AG04450 (cell line): ENCODE measurements at regions not wholly inside any gene's neighbourhood (a gene's known extent, or its start where the extent isn't known, plus 50 kb on each side); places are given as distances from the start of the nearest gene placed in this dataset.

Experiments
- CTCF ChIA-PET: fragments of 300-600, 350-600 bp; formaldehyde crosslinking; extraction: SDS; loops from one replicate; lab custom pipeline; 2022; ENCODE audit warnings: antibody characterized with exemption, inconsistent platforms; lab: Charles Lee
- POLR2A ChIA-PET: fragments of 350-600 bp; formaldehyde crosslinking; extraction: SDS; loops from one replicate; lab custom pipeline; 2021; ENCODE audit warnings: antibody characterized with exemption, inconsistent platforms; lab: Yijun Ruan, JAX
- DNase-seq: peaks from one replicate; pipeline ENCODE4 v3.0.0-alpha.2; 2011; ENCODE audit warnings: low read depth, low spot score
- H3K27ac ChIP-seq: one replicate; pipeline ENCODE4 v1.5.1; 2012; ENCODE audit warnings: low read depth, low read length, control low read depth
- H3K27me3 ChIP-seq: one replicate; pipeline ENCODE4 v1.6.0; 2012; ENCODE audit warnings: low read length; ENCODE audit not compliant: control insufficient read depth, insufficient read depth
- H3K4me3 ChIP-seq: 2 replicates; pipeline ENCODE4 v1.5.1; 2011; ENCODE audit warnings: mild to moderate bottlenecking, low read depth, low read length, control low read depth
- H3K9me3 ChIP-seq: 2 replicates; pipeline ENCODE4 v1.5.1; 2012; ENCODE audit warnings: low read length; ENCODE audit not compliant: control insufficient read depth, insufficient read depth
- TF ChIP-seq, protein P1 (sequence below): IDR thresholded peaks from 2 replicates; pipeline ENCODE4 v1.5.1; 2011; ENCODE audit warnings: low read depth, low read length, control low read depth, inconsistent platforms

DNA sequence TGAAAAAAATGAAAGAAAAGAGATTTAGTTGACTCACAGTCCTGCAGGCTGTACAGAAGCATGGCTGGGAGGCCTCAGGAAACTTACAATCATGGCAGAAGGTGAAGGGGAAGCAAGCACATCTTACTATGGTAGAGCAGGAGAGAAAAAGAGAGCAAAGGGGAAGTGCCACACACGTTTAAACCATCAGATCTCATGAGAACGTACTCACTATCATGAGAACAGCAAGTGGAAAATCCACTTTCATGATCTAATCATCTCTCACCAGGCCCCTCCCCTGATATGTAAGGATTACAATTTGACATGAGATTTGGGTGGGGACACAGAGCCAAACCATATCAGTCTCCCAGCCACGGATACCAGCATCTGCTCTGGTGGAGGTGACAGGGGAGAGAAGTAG, 50.8 kb upstream of the CPOX start:
- no peak overlapping the region for H3K27ac ChIP-seq
- H3K9me3 ChIP-seq: no peaks in the 10 kb centered on the region

DNA sequence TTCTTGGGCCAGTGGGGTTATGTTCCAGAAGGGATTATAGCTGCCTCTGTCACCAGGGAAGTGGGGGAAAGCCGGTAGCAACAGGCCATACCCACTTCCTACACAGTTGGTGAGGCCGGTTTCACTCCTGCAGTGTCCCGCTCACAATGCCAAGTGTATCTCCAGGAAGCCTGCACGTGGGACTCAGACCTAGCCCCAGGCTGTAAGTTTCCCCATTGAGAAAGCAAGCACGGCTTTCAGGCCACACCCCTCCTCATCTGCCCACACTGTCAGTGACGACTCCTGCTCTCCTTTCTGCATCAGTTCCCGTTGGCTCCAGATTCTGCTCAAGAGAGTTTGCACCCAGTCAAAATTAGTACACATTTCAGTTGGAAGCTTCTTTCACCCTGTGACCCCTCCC, 51.6 kb upstream of the CPOX start:
- ChIA-PET POLR2A (no interaction called here), CTCF (no interaction called here)
- TF ChIP-seq, protein P1, sequence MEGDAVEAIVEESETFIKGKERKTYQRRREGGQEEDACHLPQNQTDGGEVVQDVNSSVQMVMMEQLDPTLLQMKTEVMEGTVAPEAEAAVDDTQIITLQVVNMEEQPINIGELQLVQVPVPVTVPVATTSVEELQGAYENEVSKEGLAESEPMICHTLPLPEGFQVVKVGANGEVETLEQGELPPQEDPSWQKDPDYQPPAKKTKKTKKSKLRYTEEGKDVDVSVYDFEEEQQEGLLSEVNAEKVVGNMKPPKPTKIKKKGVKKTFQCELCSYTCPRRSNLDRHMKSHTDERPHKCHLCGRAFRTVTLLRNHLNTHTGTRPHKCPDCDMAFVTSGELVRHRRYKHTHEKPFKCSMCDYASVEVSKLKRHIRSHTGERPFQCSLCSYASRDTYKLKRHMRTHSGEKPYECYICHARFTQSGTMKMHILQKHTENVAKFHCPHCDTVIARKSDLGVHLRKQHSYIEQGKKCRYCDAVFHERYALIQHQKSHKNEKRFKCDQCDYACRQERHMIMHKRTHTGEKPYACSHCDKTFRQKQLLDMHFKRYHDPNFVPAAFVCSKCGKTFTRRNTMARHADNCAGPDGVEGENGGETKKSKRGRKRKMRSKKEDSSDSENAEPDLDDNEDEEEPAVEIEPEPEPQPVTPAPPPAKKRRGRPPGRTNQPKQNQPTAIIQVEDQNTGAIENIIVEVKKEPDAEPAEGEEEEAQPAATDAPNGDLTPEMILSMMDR: no peak
- H3K4me3 ChIP-seq: no peak overlapping the region
- no peak overlapping the region for H3K27ac ChIP-seq
- no peaks in the 10 kb centered on the region for H3K9me3 ChIP-seq
- no peak for DNase-seq
- H3K27me3 ChIP-seq: no peaks in the 10 kb centered on the region

More for the DNA sequence above, 50.8 kb upstream of the CPOX start:
- ChIA-PET CTCF (no interaction called here), POLR2A (no interaction called here)
- no peak overlapping the region for H3K4me3 ChIP-seq
- DNase-seq: no peak
- TF ChIP-seq, protein P1: no peak
- no peaks in the 10 kb centered on the region for H3K27me3 ChIP-seq

DNA sequence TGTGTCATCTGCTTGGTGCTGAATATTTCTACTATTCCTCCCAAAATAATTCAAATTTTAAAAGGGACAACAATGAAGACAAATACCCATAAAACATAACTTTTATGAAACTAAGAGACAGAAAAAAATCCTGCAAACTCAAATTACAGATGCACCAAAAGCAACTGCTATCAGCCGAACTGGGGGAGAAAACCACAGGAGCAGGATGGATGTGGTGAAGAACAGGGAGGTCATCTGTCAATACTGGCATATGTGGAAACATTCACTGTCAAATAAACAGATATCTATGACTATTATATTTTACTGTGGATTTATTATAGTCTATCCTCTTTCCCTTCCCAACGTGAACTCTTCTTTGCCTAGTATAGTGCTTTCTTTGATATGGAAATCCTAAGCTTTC, 53.3 kb upstream of the CPOX start:
- DNase-seq: no peak
- Histone ChIP-seq H3K9me3 (no peaks in the 10 kb centered on the region), H3K27me3 (no peaks in the 10 kb centered on the region), H3K27ac (no peak overlapping the region), H3K4me3 (no peak overlapping the region)
- ChIA-PET CTCF (no interaction called here), POLR2A (no interaction called here)
- TF ChIP-seq, protein P1: no peak

DNA sequence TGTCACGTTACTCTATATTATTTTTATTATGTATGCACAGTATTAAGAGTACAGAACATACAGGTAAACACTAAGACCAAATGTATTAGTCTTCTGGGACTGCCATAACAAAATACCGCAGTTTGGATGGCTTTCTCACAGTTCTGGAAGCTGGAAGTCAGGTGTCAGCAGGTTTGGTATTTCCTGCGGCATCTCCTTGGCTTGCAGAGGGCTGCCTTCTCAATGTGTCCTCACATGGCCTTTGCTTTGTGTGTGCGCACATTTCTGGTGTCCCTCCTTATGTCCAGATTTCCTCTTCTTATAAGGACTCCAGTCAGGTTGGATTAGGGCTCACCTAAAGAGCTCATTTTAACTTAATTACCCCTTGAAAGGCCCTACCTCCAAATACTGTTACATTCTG, 53.8 kb upstream of the CPOX start:
- H3K27ac ChIP-seq: no peak overlapping the region
- TF ChIP-seq, protein P1: no peak
- ChIA-PET CTCF (no interaction called here), POLR2A (no interaction called here)
- no peaks in the 10 kb centered on the region for H3K9me3 ChIP-seq
- H3K4me3 ChIP-seq: no peak overlapping the region
- no peak for DNase-seq
- H3K27me3 ChIP-seq: no peaks in the 10 kb centered on the region

DNA sequence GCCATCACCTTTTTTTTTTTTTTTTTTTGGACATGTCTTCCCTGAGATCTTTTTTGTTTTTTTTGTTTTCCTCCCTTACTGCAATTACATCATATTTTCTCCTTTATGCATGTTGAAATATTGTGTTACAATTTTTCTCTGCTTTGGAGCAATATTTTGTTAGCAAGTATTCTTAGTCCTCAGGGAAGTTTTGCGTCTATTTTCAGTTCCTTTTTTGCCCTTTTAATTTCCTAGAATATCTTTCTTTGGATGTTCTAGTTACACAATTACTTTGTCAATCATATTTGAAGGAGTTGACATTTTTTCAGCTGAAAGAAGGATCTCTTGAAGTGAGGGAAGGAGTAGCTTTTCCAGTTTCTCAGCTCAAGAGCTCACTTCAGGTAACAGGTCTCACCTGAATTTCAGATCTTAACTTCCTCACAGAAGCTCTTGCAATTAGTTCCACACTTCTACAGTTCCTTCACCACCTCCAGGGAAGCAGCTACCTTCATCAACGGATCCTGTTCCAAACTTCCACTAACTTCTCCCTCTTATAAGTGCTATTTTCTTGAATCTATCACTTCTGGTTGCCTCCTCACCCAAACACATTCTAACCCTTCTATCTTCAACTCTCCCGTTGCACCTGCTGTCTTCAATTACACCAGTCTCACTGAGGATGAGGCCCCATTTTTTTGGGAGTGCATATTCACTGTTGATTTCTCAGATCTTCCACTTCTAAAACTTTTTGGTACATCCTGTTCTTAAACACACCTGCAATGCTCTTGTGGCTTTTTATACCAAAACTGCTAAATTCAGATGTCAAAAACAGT, 57.8 kb upstream of the CPOX start:
- TF ChIP-seq, protein P1: no peak
- no peak for DNase-seq
- CTCF ChIA-PET: no interaction called here
- no peak overlapping the region for H3K4me3 ChIP-seq
- no peak overlapping the region for H3K27ac ChIP-seq
- H3K9me3 ChIP-seq: no peaks in the 10 kb centered on the region
- POLR2A ChIA-PET: no interaction called here
- no peaks in the 10 kb centered on the region for H3K27me3 ChIP-seq
